ENCODE measurements at regions not wholly inside any gene's neighbourhood (a gene's known extent, or its start where the extent isn't known, plus 50 kb on each side); places are given as distances from the start of the nearest gene placed in this dataset.
"Not testable (repeated sequence)": the region's sequence is repeated elsewhere in the genome, so short reads cannot be mapped to it uniquely, and the experiment has no call there.

DNA sequence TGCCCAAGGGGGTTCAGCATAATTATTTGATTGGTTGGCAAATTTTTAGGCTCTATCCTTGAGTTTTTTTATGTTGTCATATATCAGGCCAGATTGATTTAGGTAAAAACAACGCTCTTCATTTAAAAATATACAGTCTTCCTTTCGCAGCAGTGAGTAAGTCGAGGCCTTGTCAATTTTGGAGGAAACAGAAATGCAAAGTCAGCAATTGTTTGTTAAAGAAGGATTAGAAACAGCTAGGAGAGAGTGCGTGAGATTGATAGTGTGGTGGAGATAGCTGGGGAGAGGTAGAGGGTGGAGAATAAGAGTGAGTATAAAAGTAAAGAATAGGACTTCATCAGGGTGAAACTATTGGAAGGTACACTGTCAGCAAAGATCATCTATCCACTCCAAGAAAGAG is 830.8 kb downstream of the LUZP2 start:
- no peak for DNase-seq

DNA sequence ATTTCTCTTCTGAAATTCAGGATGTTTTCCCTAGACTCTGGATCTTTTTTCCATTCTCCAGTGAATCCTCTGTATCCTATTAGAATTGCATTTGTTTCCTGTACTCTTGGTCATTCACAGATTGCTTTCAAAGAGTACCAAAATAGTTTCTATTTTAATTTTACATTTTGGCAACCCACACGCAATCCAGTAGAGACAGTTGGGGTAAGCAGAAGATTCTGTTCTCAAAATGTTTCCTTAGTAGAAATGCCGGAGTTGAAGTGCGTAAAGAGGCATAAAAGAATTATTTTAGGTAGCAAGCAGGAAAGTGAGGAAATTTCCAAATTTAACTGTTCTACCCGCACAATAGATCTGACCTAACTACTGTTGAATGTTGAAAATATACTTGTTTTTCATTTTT is 842.4 kb downstream of the LUZP2 start:
- no peak for DNase-seq

DNA sequence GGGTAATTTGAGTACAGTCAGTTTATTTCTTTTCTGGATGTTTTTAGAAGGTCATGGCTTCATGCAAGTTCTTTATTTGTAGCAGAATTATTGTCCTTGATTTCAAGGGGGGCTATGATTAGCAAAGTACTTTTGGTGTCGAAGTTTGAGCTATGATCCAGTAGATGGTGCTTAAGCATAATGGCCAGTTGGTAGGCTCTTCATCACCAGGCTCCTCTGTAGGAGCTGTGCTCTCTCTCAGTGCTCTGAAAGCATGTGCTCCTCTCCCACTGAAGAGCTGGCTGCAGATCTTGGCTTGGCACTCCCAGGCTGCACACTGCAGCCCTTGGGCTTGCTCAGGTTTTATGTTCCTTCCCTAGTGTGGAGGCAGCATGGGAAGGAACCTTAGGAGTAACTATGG is 852.7 kb downstream of the LUZP2 start:
- no peak for DNase-seq

DNA sequence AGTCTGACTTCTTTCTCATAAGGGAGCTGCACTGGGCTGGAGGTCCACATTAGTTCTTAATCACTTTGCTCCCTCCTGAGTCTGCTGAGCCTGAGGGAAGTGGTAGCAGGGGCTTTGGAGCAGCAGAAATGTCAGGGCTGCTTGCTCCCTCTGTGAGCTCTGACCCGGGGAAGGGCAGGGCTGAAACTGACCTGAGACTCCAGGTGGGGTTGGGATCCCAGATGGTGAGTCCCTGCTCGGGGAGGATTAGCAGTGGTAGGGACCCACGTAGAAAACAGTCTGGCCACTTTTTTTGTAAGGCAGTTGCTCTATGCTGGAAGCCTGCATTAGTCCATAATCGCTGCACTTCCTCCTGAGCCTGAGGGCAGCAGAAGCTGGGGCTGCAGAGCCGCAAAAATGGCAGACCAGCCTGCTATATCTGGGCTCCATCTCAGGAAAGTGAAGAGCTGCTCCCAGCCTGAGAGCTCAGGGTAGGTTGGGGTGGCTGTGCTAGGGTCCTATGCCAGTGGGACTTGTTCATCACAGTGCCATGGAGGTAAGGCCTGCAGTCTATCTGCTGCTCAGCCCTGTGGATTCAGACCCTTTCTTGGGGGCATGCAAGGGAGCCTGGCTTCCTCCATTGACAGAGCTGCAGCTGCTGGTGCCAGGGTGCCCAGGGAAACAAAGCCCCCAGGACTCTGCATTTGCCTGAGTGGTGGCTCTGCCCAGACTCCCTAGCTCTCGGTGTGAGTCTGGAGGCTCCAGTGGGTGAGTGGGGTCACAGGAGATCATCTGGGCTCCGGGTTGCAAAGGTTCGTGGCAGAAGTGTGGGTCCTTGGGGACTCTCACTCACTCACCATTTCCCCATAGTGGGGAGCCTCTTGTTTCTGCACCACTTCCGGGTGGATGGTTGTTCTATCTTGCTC is 854.3 kb downstream of the LUZP2 start:
- no peak for DNase-seq

GRCh38 chr11:25357133-25357532 is 860.3 kb downstream of the LUZP2 start:
- no peak for DNase-seq

- DNase-seq: no peak
These were observed 880.6 kb downstream of the LUZP2 start for GRCh38 chr11:25377466-25377865.

DNA sequence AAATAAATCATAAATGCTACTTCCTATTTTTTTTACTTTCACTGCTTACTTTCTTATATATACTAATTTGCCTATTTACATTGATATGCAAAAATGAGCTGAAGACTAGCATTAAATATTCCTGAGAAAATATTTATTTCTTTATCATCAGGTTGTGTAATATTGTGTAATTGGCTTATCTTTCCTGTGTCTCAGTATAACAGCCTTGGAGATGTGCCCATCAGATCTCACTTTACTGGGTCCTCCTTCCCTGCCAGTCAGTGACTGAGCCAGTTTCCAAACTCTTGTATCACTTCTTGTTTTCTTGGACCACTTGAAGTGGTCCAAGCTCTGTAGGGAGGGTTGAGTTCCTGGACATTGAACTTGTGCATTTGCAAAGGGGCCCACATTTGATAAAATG is 900.0 kb downstream of the LUZP2 start:
- DNase-seq: no peak

GRCh38 chr11:25408146-25408545 is 911.3 kb downstream of the LUZP2 start:
- no peak for DNase-seq

DNA sequence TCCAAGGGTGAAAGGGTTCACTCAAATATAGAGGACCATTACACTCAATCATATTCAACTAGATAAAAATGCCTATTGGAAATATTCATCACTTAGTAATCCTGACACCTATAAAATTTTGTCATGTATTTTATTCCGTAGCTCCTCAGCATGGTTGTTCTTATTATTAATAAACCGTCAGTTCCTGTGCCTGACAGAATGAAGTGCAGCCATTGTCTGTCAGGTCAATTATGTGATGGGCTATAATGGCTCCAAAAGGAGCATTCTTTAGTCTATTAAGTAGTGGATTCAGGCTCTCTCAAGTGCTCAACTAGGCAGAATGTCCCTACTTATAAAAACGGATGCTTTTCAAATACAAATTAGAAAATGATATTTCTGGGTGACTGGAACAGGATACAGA is 916.1 kb upstream of the ANO3 start:
- DNase-seq: no peak

DNA sequence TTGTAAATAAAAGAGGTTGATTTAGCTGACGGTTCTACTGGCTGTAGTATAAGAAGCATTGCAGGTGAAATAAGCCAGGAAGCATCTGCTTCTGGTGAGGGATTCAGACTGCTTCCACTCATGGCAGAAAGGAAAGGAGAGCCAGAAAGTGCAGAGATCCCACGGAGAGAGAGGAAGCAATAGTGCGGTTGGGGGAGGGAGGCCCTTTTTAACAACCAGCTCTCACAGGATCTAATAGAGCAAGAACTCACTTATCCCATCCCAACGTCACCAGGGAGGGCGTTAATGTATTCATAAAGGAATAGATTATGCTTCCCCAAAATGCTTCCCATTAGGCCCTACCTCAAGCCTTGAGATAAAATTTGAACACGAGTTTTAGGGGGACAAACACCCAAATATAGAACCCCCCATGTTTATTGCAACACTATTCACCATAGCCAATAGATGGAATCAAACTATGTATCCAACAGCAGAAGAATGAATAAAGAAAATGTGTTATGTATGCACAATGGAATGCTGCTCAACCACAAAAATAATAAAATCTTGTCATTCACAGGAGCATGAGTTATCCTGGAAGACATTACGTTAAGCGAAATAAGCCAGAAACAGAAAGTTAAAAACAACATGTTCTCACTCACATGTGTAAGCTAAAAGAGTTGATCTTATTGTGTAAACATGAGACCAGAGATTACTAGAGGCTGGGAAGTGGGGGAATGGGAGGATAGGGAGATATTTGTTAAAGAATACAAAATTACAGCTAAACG is 908.3 kb upstream of the ANO3 start:
- DNase-seq: no peak

DNA sequence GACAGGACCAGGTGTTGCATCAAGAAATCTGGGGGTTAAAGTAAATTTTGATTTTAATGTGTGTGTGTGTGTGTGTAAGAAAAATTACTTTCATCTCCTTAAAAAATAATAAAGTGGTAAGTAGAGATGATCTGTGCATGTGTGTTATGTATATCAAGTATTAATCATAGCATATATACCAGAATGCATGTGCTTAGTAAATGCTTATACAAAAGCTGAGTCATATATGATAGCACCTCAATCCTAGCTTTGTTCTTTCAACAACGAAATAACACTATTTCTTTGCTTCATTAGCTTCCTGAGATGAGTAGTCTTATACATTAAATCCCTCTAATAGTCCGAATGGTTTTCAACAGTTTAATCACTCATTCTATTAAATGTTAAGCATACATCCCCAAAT is 899.6 kb upstream of the ANO3 start:
- no peak for DNase-seq

DNA sequence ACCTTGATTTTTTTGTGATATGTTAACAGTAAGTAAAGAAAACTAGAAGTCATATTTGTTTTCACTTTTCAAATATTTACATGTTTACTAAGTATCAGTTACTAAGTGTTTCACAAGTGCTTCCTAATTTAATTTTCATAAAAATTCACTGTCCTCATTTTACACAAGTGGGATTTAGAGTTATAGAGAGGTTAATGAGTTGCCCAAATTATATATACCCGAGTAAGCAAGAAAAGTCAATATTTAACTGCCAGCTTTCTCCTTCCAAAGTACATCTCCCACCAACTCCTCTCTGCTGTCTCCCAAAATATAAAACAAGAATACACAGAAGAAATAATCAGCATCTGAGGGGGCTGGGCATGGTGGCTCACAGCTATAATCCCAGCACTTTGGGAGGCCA is 896.7 kb upstream of the ANO3 start:
- no peak for DNase-seq

DNA sequence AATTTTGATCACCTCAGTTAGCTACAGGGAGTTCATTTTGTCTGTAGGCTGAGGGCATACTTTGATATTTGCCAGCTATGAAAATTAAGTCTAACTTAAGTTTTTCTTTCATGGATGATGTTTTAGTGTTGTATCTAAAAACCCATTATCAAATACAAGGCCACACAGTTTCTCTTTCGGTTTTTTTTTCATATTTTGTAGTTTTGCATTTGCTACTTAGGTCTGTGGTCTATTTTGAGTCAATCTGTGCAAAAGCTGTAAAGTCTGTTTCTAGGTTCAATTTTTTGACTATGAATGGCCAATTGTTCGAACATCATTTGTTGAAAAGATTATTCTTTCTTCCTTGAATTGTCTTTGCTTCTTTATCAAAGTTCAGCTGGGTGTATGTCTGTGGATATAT is 895.6 kb upstream of the ANO3 start:
- no peak for DNase-seq

DNA sequence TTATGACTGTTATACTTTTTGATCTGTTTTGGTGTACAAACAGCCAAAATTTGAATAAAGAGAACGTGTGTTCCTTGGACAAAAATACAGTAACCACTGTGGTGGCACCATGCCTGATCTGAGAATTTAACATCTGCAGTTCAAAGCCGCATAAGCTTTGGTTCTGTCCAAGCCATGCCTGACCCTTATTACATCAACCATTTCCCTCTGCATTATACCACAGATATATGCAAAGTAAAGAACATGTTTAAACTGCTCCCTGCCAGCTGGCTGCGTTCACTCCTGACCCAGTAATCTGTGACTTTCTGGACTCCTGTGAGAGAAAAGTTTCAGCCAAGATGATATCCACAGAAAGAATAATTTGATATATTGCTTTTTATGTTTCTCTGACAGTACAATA is 890.5 kb upstream of the ANO3 start:
- DNase-seq: no peak

DNA sequence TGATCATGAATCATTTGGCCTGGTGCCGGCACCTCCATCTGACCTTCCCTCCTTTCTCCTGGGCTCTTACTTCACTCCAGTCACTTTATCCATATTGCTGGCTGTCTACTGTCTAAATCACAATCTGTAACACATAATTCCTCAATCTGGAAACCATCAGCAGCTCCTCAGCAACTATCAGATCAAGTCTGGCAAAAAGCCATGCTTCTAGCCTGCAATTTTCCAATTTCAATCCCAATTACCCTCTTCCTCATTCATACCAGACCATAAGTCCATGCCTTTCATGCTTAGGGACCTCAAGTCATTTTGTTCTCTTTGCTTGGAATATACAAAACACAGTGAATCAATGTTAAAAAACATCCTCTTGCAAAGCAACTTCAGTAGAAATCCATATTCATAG is 882.8 kb upstream of the ANO3 start:
- no peak for DNase-seq

GRCh38 chr11:25453471-25453870 is 878.5 kb upstream of the ANO3 start:
- no peak for DNase-seq

GRCh38 chr11:25456211-25456610 is 875.7 kb upstream of the ANO3 start:
- no peak for DNase-seq

- DNase-seq: no peak
These were observed 847.9 kb upstream of the ANO3 start for GRCh38 chr11:25483915-25484635.

DNA sequence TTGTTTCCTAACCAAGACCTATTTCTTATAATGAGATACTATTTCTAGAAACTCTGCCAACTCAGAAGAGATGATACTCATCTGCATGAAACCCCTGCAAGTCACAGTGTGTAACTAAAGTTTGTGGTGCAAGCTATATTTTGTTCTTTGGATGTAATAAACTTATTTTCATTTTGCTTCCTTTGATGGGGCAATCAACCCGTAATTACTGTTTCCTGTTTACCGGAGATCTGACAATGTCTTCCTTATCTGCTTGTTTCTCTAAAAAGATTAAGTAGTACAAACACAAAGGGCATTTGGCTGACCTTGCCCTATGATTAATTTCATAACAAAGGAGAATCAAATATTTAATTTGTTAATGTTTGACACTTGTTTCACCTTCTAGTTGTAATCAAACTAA is 846.6 kb upstream of the ANO3 start:
- DNase-seq: no peak

GRCh38 chr11:25486338-25486737 is 845.6 kb upstream of the ANO3 start:
- DNase-seq: not testable (repeated sequence)

DNA sequence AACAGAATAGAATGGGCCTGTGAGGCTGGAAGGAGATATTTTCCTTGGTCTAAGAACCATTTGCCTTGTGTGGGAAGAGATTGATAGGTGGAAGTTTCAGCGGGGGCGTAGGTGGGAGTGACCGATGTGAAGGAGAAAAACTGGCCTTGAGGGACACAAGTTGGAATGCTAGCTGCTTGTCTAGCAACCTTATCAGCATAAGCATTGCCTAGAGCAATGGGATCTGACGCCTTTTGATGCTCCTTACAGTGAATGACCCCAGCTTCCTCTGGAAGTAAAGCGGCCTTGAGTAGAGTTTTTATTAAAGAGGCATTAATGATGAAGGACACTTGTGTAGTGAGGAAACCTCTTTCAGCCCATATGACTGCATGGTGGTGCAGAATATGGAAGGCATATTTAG is 843.8 kb upstream of the ANO3 start:
- DNase-seq: not testable (repeated sequence)

DNA sequence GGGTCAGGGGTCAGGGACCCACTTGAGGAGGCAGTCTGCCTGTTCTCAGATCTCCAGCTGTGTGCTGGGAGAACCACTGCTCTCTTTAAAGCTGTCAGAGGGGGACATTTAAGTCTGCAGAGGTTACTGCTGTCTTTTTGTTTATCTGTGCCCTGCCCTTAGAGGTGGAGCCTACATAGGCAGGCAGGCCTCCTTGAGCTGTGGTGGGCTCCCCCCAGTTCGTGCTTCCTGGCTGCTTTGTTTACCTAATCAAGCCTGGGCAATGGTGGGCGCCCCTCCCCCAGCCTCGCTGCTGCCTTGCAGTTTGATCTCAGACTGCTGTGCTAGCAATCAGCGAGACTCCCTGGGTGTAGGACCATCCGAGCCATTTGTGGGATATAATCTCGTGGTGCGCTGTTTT is 830.5 kb upstream of the ANO3 start:
- not testable (repeated sequence) for DNase-seq

- DNase-seq: no peak
These were observed 816.4 kb upstream of the ANO3 start for GRCh38 chr11:25515576-25515975.

DNA sequence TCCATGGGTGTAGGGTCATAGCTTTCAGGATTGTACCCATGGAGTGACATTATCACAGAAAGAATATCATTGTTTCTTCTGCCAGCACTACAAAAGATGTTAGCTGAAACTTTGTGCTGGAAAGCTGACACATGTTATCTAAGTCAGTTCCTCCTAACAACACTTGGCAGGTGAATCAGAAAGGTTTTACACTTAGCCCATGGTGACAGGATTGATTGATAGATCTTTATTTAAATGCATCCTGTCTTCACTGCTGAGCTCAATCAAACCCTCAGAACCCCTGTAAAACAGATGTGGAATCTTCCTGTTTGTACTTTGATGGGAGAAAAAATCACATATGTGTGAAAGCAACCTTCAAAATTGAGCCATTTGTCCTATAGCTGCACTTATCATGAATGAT is 811.5 kb upstream of the ANO3 start:
- no peak for DNase-seq
